OCI-LY1 (cell line): ENCODE measurements at regions not wholly inside any gene's neighbourhood (a gene's known extent, or its start where the extent isn't known, plus 50 kb on each side); places are given as distances from the start of the nearest gene placed in this dataset.

Experiments used
- CTCF ChIP-seq: fragments of 200-600 bp; sonication (generic), shearing (Covaris generic); IDR thresholded peaks from 2 replicates; pipeline ENCODE4 v1.5.1; 2017; ENCODE audit warnings: mild to moderate bottlenecking, antibody characterized with exemption, low read length, moderate library complexity, mixed read lengths
- EZH2 ChIP-seq: fragments of 200-600 bp; sonication (generic), shearing (Covaris generic); IDR thresholded peaks from 2 replicates; pipeline ENCODE4 v1.8.0; 2017; ENCODE audit warnings: borderline replicate concordance, mixed run types, mild to moderate bottlenecking, antibody characterized with exemption, low read length, moderate library complexity, mixed read lengths

- TF ChIP-seq CTCF (no peak), EZH2 (no peak)
Measured at GRCh38 chr1:101175466-101175865, 61.4 kb upstream of the S1PR1 start.
